Prostate gland (tissue), 2 donors: ENCODE measurements at regions not wholly inside any gene's neighbourhood (a gene's known extent, or its start where the extent isn't known, plus 50 kb on each side); places are given as distances from the start of the nearest gene placed in this dataset.

Experiments used
- CTCF ChIP-seq, 4 experiments: fragments of 200-600 bp in 2 of 4; fragments of 450-650 bp in 2 of 4; sonication (generic) in 2 of 4; IDR thresholded peaks; 1 replicate in 3 of 4; 2 replicates in 1 of 4; pipeline ENCODE4 v1.5.1; 2016 to 2019; ENCODE audit warnings: antibody characterized with exemption in 4 of 4, mild to moderate bottlenecking in 2 of 4, moderate library complexity in 2 of 4
- POLR2A ChIP-seq: fragments of 450-650 bp; IDR thresholded peaks from one replicate; pipeline ENCODE4 v1.6.1; 2016; ENCODE audit warnings: antibody characterized with exemption, mild to moderate bottlenecking
- POLR2AphosphoS5 ChIP-seq: sonication (generic); formaldehyde crosslinking; IDR thresholded peaks from one replicate; pipeline ENCODE4 v1.6.1; 2017; ENCODE audit warnings: antibody characterized with exemption

- TF ChIP-seq CTCF (IDR thresholded peaks at IDR 0.05) (no peak), POLR2A (no peak), POLR2AphosphoS5 (no peak)
Observed at GRCh38 chr20:57851025-57851682, 141.3 kb upstream of the PMEPA1 start.
